NT2/D1 (cell line): ENCODE measurements at regions not wholly inside any gene's neighbourhood (a gene's known extent, or its start where the extent isn't known, plus 50 kb on each side); places are given as distances from the start of the nearest gene placed in this dataset.

ENCODE experiments used
- DNase-seq: peaks from one replicate; pipeline ENCODE4 v3.0.0-alpha.2; 2011; ENCODE audit warnings: low read depth, low spot score
- H3K27me3 ChIP-seq: 2 replicates; pipeline ENCODE4 v1.6.0; 2011; ENCODE audit warnings: mild to moderate bottlenecking; ENCODE audit not compliant: insufficient read length, insufficient read depth
- H3K36me3 ChIP-seq: 2 replicates; pipeline ENCODE4 v1.6.1; 2011; ENCODE audit warnings: mild to moderate bottlenecking, low read length, mixed read lengths; ENCODE audit not compliant: insufficient read depth, insufficient read length
- H3K4me1 ChIP-seq: 2 replicates; pipeline ENCODE4 v1.5.1; 2011; ENCODE audit not compliant: insufficient read depth, insufficient read length
- H3K4me3 ChIP-seq: 2 replicates; pipeline ENCODE4 v1.5.1; 2011; ENCODE audit warnings: low read depth; ENCODE audit not compliant: insufficient read length
- H3K9ac ChIP-seq: 2 replicates; pipeline ENCODE4 v1.6.0; 2011; ENCODE audit warnings: low read depth; ENCODE audit not compliant: insufficient read length
- H3K9me3 ChIP-seq: 2 replicates; pipeline ENCODE4 v1.5.1; 2011; ENCODE audit warnings: mild to moderate bottlenecking, low read length; ENCODE audit not compliant: insufficient read depth
- SUZ12 ChIP-seq: IDR thresholded peaks from 2 replicates; pipeline ENCODE4 v1.6.1; 2011; ENCODE audit not compliant: insufficient read length, insufficient read depth; ENCODE audit errors: extremely low read depth
- YY1 ChIP-seq: IDR thresholded peaks from 2 replicates; pipeline ENCODE4 v1.6.1; 2011; ENCODE audit not compliant: insufficient read length, insufficient read depth
- ZNF274 ChIP-seq: IDR thresholded peaks from 2 replicates; pipeline ENCODE4 v1.6.1; 2011; ENCODE audit warnings: mild to moderate bottlenecking, low read depth, low read length

DNA sequence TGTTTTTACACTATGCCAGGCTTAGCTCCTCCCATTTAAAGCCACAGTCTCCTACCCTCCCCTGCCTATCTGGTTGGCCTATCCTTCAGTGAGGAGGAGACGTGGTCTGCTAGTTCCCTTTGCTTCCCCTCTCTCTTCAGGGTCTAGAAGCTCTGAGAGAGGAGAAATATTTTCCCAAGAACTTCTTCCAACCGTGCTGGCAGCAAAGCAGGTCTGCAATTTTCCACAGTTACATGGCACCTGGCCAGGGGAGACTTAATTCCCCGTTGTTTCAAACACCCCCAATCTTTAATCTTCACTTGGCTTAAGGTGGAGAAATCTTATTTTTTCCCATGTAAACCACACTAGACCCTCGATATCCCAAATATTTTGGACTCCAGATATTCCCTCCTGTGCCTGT is 149.5 kb upstream of the MCTP2 start:
- H3K9ac ChIP-seq = no peak overlapping the region
- H3K36me3 ChIP-seq = no peaks in the 10 kb centered on the region
- H3K4me3 ChIP-seq = no peak overlapping the region
- no peaks in the 10 kb centered on the region for H3K27me3 ChIP-seq
- H3K9me3 ChIP-seq = no peaks in the 10 kb centered on the region
- peaks cover 2% of the 10 kb centered on the region for H3K4me1 ChIP-seq
- no peak for TF ChIP-seq ZNF274
- TF ChIP-seq SUZ12 = no peak
- TF ChIP-seq YY1 = no peak
- no peak for DNase-seq

DNA sequence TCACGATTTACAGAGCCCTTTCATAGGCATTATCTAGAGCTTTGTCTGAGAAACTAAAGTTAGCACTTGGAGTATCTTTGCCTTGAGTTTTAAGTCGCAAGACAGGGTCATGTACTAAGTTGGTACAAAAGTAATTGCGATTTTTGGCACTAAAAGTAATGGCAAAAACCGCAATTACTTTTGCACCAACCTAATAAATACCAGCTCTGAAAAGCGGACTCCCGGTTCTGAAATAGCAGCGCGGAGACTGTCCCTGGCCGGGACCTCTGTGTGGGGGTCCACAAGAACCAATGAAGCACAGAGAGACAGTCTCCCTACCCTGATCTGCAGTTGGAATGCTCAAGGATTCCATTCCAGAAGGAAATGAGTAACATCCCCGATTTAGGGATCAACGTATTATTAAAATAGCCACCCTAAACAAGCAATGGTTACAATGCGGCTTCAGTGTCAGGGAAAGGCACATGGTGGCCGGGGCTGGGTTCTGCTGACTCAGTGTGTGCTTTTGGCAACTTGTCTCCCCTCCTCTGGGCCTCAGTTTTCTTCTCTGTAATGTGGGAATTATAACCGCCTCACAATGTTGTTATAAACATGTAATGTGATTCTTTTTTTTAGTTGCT is 150.3 kb upstream of the MCTP2 start:
- no peak for TF ChIP-seq YY1
- no peak for TF ChIP-seq SUZ12
- TF ChIP-seq ZNF274 = no peak
- Histone ChIP-seq H3K27me3 (no peaks in the 10 kb centered on the region), H3K9me3 (no peaks in the 10 kb centered on the region), H3K36me3 (no peaks in the 10 kb centered on the region), H3K9ac (no peak overlapping the region), H3K4me1 (peaks cover 2% of the 10 kb centered on the region), H3K4me3 (no peak overlapping the region)
- no peak for DNase-seq

DNA sequence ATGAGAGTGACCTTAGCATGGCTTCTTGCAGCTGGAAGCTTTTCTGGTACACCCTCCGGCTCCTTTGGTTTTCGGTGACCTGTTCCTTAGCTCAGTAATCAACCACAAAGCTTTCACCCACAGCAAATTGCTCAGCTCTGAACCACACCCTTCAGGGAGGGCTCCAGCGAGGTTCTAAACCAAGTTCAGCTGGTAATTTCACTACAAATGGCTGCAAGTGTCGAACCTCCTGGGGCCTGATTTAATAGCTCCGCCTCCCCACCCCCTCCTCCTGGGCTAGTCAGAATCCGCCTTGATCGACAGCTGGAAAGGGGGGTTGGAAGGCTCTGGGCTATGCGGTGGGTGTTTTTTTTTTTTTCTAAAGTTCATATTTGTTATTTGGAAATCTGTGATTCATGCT is 150.9 kb upstream of the MCTP2 start:
- no peak for TF ChIP-seq YY1
- TF ChIP-seq SUZ12 = no peak
- TF ChIP-seq ZNF274 = no peak

DNA sequence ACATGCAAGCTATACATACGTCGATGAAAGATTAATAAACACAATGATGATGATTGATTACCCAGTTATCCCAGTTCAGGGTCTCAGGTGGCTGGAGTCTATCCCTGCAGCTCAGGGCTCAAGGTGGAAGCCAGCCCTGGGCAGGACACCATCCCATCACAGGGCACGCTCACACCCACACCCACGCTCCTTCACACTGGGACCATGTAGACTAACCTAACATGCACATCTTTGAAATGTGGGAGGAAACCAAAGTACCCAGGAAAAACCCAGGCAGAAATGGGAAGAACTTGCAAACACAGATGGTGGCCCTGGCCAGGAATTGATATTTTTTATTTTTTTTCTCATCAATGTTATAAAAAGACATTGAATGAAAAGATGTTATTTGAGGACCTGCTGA is 151.4 kb upstream of the MCTP2 start:
- peaks cover 2% of the 10 kb centered on the region for H3K4me1 ChIP-seq
- no peaks in the 10 kb centered on the region for H3K36me3 ChIP-seq
- H3K27me3 ChIP-seq = no peaks in the 10 kb centered on the region
- no peak for TF ChIP-seq SUZ12
- no peak for TF ChIP-seq ZNF274
- TF ChIP-seq YY1 = no peak
- no peak for DNase-seq
- H3K4me3 ChIP-seq = no peak overlapping the region
- H3K9ac ChIP-seq = no peak overlapping the region
- H3K9me3 ChIP-seq = no peaks in the 10 kb centered on the region

More for the DNA sequence above, 150.9 kb upstream of the MCTP2 start:
- Histone ChIP-seq H3K9me3 (no peaks in the 10 kb centered on the region), H3K4me3 (no peak overlapping the region), H3K27me3 (no peaks in the 10 kb centered on the region), H3K36me3 (no peaks in the 10 kb centered on the region), H3K9ac (no peak overlapping the region), H3K4me1 (peaks cover 2% of the 10 kb centered on the region)
- DNase-seq = peak; percentile 22

DNA sequence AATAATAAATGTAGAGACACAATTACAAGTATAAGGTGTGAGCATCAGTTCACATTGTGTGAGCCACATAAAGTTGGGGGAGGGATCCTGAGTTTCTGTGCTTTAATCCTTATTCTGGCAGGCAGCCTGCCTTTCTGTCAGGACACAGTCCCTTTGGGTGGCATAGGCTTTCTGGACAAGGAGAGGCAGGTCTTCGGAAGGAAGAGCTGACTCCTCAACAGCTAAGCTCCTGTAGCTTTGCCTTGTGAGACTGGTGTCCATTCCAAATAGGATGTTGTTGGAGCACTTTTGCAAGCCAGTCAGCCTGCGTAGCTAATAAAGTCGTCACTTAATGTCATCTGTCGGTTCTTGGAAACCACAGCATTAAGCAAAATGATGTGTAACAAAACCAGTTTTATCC is 151.9 kb upstream of the MCTP2 start:
- TF ChIP-seq ZNF274 = no peak
- no peak for TF ChIP-seq YY1
- TF ChIP-seq SUZ12 = no peak
- no peak overlapping the region for H3K4me3 ChIP-seq

DNA sequence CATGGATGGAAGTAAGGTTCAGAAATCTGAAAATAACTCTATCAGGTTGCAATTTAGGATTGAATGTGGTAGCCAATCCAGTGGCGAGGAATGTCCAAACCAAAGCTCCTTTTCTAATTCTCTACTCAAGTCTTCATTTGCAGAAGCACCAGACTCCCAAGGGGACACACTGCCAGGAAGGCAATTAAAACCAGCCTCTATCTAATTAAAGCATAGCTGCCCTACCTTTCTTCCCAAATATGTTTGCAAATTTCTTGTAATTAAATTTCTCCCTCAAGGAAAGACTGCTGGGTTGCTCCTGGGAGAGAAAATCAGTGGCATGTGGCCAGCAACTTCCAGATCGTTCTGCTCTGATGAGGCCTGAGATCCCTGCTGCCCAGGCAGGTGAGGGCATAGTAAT is 153.4 kb upstream of the MCTP2 start:
- Histone ChIP-seq H3K27me3 (no peaks in the 10 kb centered on the region), H3K4me1 (peaks cover 2% of the 10 kb centered on the region), H3K4me3 (no peak overlapping the region), H3K9ac (no peak overlapping the region), H3K36me3 (no peaks in the 10 kb centered on the region), H3K9me3 (no peaks in the 10 kb centered on the region)
- TF ChIP-seq SUZ12 (no peak), YY1 (no peak), ZNF274 (no peak)
- DNase-seq = no peak

More for the DNA sequence above, 151.9 kb upstream of the MCTP2 start:
- Histone ChIP-seq H3K4me1 (peaks cover 2% of the 10 kb centered on the region), H3K9me3 (no peaks in the 10 kb centered on the region), H3K36me3 (no peaks in the 10 kb centered on the region), H3K9ac (no peak overlapping the region), H3K27me3 (no peaks in the 10 kb centered on the region)
- DNase-seq = no peak

DNA sequence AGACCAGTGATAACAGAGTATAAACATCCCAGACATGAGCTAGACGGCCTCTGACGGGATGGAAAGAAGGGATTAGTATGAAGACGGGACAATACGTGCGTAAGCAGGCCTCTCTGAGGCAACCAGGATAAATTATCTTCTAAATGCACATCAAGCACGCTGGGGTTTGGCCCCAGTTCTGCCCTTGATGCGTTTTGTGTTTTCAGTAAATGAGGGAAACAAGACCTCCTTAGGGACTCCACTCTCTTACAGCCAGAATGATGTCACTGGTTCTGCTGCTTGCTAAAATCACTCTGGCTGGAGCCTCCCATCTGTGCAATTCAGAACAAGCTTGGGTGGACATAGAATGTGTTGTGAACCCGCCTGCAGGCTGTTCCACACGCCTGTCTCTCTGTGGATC is 156.0 kb upstream of the MCTP2 start:
- Histone ChIP-seq H3K27me3 (no peaks in the 10 kb centered on the region), H3K4me1 (no peaks in the 10 kb centered on the region), H3K4me3 (no peak overlapping the region), H3K36me3 (no peaks in the 10 kb centered on the region), H3K9ac (no peak overlapping the region), H3K9me3 (no peaks in the 10 kb centered on the region)
- TF ChIP-seq YY1 (no peak), ZNF274 (no peak), SUZ12 (no peak)
- DNase-seq = no peak

DNA sequence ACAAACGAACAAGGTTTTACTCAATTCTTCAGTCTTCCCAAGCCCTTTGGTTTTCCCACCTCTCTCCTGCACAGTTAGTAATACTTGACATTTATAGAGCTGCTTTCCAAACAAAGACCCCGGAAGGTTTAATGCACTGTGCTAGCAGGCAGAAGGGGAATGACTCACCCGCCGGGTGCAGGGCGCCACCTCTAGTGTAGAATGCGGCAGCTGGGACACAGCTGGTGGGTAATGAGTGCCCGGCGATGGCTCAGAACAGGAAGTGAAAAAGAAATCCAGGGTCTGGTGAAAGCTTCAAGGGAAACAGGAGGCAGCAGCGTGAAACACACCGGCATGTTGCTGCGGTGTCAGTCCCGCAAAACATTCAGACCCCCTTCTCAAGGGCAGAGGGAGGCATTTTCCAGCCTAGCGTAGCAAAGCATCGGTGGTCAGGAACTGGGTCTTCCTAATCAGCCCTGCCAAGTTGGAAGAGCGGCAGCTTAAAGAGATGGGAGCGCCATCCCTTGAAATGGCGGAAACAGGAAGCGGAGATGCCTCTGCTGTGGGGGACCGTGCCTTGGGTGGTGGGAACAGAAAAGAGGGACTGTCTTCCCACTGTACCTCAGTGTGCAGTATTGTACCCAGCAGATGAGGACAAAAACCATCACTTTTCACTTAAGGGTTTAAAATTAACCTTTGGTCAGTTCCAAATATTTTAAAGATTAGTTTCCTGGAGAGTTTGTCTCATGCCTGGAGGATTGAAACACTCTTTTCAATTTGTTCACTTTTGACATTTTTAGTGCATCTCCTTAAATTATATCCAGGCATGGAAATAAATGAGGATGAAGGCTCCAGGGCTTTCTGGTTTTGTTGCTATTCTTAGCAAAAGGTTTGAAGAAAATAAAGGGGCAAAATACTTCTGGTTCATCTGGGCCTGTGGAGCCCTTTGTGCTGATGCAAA is 160.7 kb upstream of the MCTP2 start:
- no peaks in the 10 kb centered on the region for H3K4me1 ChIP-seq
- no peak overlapping the region for H3K4me3 ChIP-seq
- H3K27me3 ChIP-seq = no peaks in the 10 kb centered on the region
- DNase-seq = no peak
- TF ChIP-seq ZNF274 (no peak), SUZ12 (no peak), YY1 (no peak)
- no peaks in the 10 kb centered on the region for H3K36me3 ChIP-seq
- peaks cover 18% of the 10 kb centered on the region; the same call in 1 of the 2 replicates for H3K9me3 ChIP-seq
- no peak overlapping the region for H3K9ac ChIP-seq
